SK-N-MC (cell line): ENCODE measurements at regions not wholly inside any gene's neighbourhood (a gene's known extent, or its start where the extent isn't known, plus 50 kb on each side); places are given as distances from the start of the nearest gene placed in this dataset.

Experiments used
- DNase-seq: peaks from one replicate; pipeline ENCODE4 v3.0.0-alpha.2; 2011; ENCODE audit warnings: low read depth, low spot score
- H3K27ac ChIP-seq: fragments of 200-600 bp; sonication (generic); 2 replicates; pipeline ENCODE4 v1.5.1; 2016; ENCODE audit warnings: mixed run types
- H3K36me3 ChIP-seq: fragments of 200-600 bp; sonication (generic); 2 replicates; pipeline ENCODE4 v1.6.1; 2017; ENCODE audit warnings: antibody characterized with exemption, low read length, mixed read lengths; ENCODE audit not compliant: insufficient read depth
- H3K4me3 ChIP-seq: fragments of 200-600 bp; sonication (generic); 2 replicates; pipeline ENCODE4 v1.5.1; 2016
- H3K9ac ChIP-seq: fragments of 200-600 bp; sonication (generic); 2 replicates; pipeline ENCODE4 v1.8.0; 2017; ENCODE audit warnings: mixed run types, mixed read lengths; ENCODE audit not compliant: insufficient read length
- H3K9me3 ChIP-seq: fragments of 200-600 bp; sonication (generic); 2 replicates; pipeline ENCODE4 v1.6.1; 2017; ENCODE audit warnings: low read depth, mild to moderate bottlenecking, antibody characterized with exemption, low read length, moderate library complexity, mixed read lengths
- EZH2 ChIP-seq: fragments of 200-600 bp; sonication (generic); IDR thresholded peaks from one replicate; pipeline ENCODE4 v1.6.1; 2017; ENCODE audit warnings: antibody characterized with exemption
- FOXP2 ChIP-seq: optimal IDR thresholded peaks from 2 replicates; pipeline ENCODE3; 2011; ENCODE audit warnings: mild to moderate bottlenecking, moderate library complexity; ENCODE audit not compliant: insufficient read depth; ENCODE audit errors: extremely low read length, control extremely low read depth
- POLR2AphosphoS5 ChIP-seq: IDR thresholded peaks from 2 replicates; pipeline ENCODE4 v1.6.1; 2012; ENCODE audit warnings: mild to moderate bottlenecking, low read depth, low read length, borderline replicate concordance

DNA sequence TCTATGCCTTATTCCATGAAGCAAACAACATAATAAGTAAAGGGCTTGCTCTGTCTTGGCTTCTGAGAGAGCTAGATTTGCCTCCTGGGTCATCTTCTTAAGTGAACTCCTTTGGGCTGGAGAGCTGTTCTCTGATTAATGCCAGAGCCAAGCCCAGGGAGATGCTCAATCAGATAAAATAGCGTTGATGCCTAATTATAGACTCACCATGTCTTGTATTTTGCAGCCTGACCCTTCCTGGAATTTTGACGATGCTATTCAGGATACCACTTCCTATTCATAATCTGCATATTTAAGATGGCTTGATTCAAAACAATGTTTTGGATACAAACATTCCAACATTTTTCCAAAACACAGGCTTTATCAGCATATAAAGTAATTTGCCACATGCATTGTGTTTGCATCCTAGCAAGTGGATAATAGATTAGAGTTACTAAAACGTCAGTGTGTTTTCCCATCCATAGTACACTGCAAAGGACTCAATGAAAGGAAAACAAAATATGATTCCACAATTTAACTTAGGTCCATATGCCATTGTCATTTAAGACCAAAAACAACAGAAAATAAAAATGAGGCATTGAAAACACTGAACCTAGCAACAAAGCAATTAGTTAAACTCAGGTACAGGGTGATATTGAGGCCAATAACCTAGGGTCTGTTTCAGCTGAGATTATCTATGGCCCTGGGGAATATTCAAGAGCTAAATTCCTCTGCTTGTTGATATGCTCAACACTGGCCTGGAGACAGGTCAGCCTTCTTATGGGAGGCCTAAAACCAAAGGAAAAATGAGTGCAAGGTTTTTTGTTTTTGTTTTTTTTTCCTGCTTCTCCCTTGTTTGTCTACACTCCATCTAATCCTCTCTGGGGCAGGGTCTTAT lies 184.2 kb upstream of the FOXN3 start:
- H3K36me3 ChIP-seq: no peaks in the 10 kb centered on the region
- DNase-seq: no peak
- H3K4me3 ChIP-seq: no peak overlapping the region
- no peak for TF ChIP-seq FOXP2
- no peak for TF ChIP-seq EZH2
- TF ChIP-seq POLR2AphosphoS5: no peak
- H3K9ac ChIP-seq: no peak overlapping the region
- no peak overlapping the region for H3K27ac ChIP-seq
- H3K9me3 ChIP-seq: peaks cover 6% of the 10 kb centered on the region; the same call in 1 of the 2 replicates

DNA sequence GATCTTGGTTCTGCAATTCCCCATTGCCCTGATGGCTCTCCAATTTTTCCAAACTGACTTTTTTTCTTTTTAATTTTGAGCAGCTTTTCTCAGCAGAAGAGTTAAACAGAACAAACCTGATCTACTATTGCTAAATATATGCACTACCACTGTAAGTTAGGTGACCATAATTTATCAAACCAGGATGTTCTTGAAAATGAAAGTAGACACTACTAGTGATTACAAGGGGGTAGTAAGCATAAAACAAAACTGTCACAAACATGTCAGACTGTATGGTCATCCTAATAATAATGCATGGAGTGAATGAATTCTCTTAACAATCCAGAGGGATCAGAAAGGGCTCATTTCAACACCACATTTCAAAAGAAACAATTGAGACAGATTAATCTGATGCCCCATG lies 183.0 kb upstream of the FOXN3 start:
- no peak for DNase-seq
- TF ChIP-seq FOXP2: no peak
- no peak for TF ChIP-seq POLR2AphosphoS5
- no peak for TF ChIP-seq EZH2
- Histone ChIP-seq H3K9ac (no peak overlapping the region), H3K4me3 (no peak overlapping the region), H3K36me3 (no peaks in the 10 kb centered on the region), H3K9me3 (peaks cover 6% of the 10 kb centered on the region; the same call in 1 of the 2 replicates), H3K27ac (no peak overlapping the region)

DNA sequence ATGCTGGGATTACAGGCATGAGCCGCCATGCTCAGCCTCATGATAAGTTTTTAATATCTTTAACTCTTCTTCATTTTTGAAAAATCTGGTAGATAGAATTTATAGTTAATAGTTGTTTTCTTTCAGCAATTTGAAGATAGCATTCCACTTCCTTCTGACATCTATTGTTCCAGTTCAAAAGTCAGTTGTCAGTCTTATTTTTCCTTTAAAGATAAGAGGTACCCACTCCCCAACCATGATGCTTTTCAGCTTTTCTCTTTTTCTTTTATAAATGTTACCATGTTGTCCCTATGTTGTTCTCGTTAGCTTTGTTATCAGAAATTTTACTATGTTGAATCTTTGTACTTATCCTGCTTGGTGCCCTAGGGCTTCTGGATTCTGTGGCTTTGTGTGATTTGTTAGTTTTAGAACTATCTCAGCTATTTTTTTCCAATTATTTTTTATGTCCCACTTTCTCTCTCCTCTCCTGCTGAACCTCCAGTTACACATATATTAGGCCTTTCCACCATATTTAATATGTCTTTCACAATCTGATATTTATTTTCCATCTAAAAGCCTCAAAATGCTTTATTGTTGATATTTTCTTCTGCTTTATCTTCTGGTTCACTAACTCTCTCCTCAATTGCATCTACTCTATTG lies 181.6 kb upstream of the FOXN3 start:
- TF ChIP-seq FOXP2 (no peak), POLR2AphosphoS5 (no peak), EZH2 (no peak)
- Histone ChIP-seq H3K9ac (no peak overlapping the region), H3K36me3 (no peaks in the 10 kb centered on the region), H3K27ac (no peak overlapping the region), H3K4me3 (no peak overlapping the region), H3K9me3 (peaks cover 6% of the 10 kb centered on the region; the same call in 1 of the 2 replicates)
- DNase-seq: no peak

DNA sequence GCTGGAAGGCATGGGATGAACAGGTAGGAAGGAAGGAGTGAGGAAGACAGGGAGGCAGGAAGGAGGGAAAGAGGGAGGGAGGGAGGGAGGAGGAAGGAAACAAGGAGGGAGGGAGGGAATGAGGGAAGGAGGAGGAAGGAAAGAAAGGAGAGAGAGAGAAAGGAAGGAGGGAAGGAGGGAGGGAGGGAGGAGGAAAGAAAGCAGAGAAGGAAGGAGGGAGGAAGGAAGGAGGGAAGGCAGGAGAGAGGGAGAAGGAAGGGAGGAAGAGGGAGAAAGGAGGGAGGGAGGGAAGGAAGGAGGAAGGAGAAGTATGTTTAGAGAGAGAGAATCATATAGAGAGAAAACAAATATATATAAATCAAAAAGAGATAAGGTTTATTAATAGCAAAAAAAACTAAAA lies 175.9 kb upstream of the FOXN3 start:
- TF ChIP-seq POLR2AphosphoS5: no peak
- TF ChIP-seq EZH2: no peak
- no peak for TF ChIP-seq FOXP2
- Histone ChIP-seq H3K4me3 (no peak overlapping the region), H3K36me3 (no peaks in the 10 kb centered on the region), H3K27ac (no peak overlapping the region), H3K9ac (no peak overlapping the region), H3K9me3 (peaks cover 2% of the 10 kb centered on the region; the same call in 1 of the 2 replicates)
- no peak for DNase-seq

DNA sequence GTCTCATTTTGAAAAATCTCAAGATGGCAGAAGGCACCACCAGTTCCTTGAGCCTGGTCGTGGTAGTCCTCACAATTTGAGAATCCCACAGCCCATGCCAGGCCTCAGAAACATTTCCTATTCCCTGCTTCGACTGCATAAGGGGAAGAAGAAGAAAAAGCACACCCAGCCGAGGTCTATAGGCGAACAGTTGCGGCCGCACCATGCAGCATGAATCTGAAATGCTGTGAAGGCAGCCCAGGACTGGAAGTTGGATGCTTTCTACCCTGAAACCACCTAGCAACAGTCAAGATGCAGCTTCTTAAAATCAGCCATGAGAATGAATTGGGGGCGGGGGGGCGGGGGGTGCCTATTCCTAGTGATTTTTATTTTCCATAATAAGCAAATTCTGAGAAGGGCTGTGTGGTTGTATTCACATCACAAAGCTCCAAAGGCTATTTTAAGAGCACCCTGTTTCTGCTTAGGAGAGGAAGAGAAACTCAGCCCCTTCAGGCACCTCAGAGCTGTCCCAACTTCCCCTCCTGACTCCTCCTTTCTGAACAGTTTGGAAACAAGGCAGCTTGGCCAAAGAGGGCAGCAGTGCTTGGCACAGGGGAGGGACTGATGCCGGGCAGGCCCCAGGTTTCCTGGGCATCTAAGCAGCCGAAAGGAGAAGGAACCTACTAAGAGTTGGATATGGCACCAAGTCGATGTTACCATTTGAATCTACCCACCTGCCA lies 172.5 kb upstream of the FOXN3 start:
- TF ChIP-seq FOXP2: no peak
- no peak for TF ChIP-seq EZH2
- no peak for TF ChIP-seq POLR2AphosphoS5
- H3K4me3 ChIP-seq: no peak overlapping the region
- no peak for DNase-seq

DNA sequence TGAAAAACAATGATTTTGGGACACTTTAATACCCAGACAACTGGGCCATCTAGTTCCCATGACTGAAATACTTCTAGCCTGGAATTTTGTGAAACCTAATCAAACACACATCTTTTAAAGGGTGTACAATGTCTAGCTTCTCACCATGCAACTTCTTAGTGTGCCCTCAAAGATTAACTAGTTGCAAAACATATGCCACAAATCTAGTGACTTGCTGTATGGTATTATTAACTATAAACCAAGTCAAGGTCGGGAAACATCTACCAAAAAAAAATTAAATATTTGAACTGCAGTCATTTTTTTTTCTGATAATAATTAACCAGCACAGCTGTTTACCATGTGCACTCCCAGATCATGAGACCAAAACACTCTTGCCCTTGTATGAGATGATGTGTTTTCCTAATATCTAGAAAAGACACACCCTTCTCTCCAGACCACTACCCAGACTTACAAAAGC lies 171.8 kb upstream of the FOXN3 start:
- TF ChIP-seq EZH2: no peak
- TF ChIP-seq FOXP2: no peak
- TF ChIP-seq POLR2AphosphoS5: no peak
- Histone ChIP-seq H3K27ac (no peak overlapping the region), H3K4me3 (no peak overlapping the region)

More for the DNA sequence above, 172.5 kb upstream of the FOXN3 start:
- H3K36me3 ChIP-seq: no peaks in the 10 kb centered on the region
- H3K9ac ChIP-seq: no peak overlapping the region
- H3K27ac ChIP-seq: no peak overlapping the region
- no peaks in the 10 kb centered on the region for H3K9me3 ChIP-seq

DNA sequence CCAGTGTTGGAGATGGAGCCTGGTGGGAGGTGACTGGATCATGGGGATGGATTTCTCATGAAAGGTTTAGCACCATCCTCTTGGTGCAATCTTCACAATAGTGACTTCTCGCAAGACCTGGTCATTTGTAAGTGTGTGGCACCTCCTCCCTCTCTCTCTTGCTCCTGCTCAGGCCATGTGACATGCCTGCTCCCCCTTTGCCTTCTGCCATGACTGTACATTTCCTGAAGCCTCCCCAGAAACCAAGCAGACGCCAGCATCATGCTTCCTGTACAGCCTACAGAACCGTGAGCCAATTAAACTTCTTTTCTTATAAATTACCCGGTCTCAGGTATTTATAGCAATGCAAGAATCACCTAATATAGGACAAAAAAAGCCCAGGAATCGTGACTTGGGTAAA lies 171.0 kb upstream of the FOXN3 start:
- TF ChIP-seq EZH2: no peak
- no peak for TF ChIP-seq POLR2AphosphoS5
- no peak for TF ChIP-seq FOXP2
- no peaks in the 10 kb centered on the region for H3K36me3 ChIP-seq
- no peak overlapping the region for H3K4me3 ChIP-seq
- H3K27ac ChIP-seq: no peak overlapping the region
- DNase-seq: no peak
- no peaks in the 10 kb centered on the region for H3K9me3 ChIP-seq
- no peak overlapping the region for H3K9ac ChIP-seq

More for the DNA sequence above, 171.8 kb upstream of the FOXN3 start:
- DNase-seq: no peak
- Histone ChIP-seq H3K9me3 (no peaks in the 10 kb centered on the region), H3K9ac (no peak overlapping the region), H3K36me3 (no peaks in the 10 kb centered on the region)

DNA sequence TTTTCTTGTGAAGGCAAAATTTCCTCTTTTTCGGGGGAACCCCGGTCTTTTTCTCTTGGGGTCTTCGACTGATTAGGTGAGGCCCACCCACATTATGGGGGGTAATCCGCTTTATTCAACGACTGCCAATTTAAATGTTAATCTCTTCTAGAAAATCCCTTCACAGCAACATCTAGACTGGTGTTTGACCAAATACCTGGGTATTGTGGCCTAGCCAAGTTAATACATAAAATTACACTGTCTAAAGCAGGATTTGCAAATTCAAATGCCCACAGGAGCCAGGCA lies 170.0 kb upstream of the FOXN3 start:
- Histone ChIP-seq H3K9me3 (no peaks in the 10 kb centered on the region), H3K4me3 (no peak overlapping the region), H3K9ac (no peak overlapping the region), H3K27ac (no peak overlapping the region), H3K36me3 (no peaks in the 10 kb centered on the region)
- DNase-seq: no peak
- no peak for TF ChIP-seq EZH2
- TF ChIP-seq FOXP2: no peak
- TF ChIP-seq POLR2AphosphoS5: no peak
